IMR-90 (cell line): ENCODE measurements at regions not wholly inside any gene's neighbourhood (a gene's known extent, or its start where the extent isn't known, plus 50 kb on each side); places are given as distances from the start of the nearest gene placed in this dataset.

ENCODE experiments used
- ATAC-seq: fragments of 200-7000 bp; cut with Tn5 transposase; 2 replicates; pipeline ENCODE4 v1.9.1; 2020; ENCODE audit warnings: low read depth, mild to moderate bottlenecking, moderate library complexity
- BruUV-seq: library from RNA; stranded (reverse); fragments of 400-500 nt; replicated peaks from 2 replicates; lab custom pipeline; 2021; lab: Mats Ljungman, UMichigan
- CTCF ChIA-PET: fragments of 300-600 bp; formaldehyde crosslinking; extraction: SDS; loops from one replicate; lab custom pipeline; 2021; ENCODE audit warnings: antibody characterized with exemption; lab: Yijun Ruan, JAX
- POLR2A ChIA-PET: fragments of 300-600 bp; sonication (Branson Sonifier 250); formaldehyde crosslinking; loops from one replicate; lab custom pipeline; 2022; ENCODE audit warnings: antibody characterized with exemption; ENCODE audit not compliant: unreplicated experiment; lab: Charles Lee
- DNase-seq: peaks from one replicate; pipeline ENCODE4 v3.0.0; 2013
- H2AFZ ChIP-seq: replicated peaks from 2 replicates; pipeline ENCODE3; 2013; ENCODE audit warnings: low read length, mild to moderate bottlenecking; ENCODE audit not compliant: poor library complexity
- H2AK5ac ChIP-seq: 2 replicates; pipeline ENCODE4 v1.6.1; 2013; ENCODE audit warnings: low read depth, low read length, inconsistent platforms
- H2AK9ac ChIP-seq: replicated peaks from 2 replicates; pipeline ENCODE3; 2013; ENCODE audit warnings: mild to moderate bottlenecking, low read depth, low read length, moderate library complexity; ENCODE audit not compliant: poor library complexity
- H2BK120ac ChIP-seq: 2 replicates; pipeline ENCODE4 v1.6.1; 2013; ENCODE audit warnings: low read depth, low read length, inconsistent platforms
- H2BK15ac ChIP-seq: 3 replicates; pipeline ENCODE4 v1.6.1; 2013; ENCODE audit warnings: low read depth, low read length, inconsistent platforms
- H2BK20ac ChIP-seq: 2 replicates; pipeline ENCODE4 v1.6.1; 2013; ENCODE audit warnings: low read depth, mild to moderate bottlenecking, inconsistent platforms, low read length, moderate library complexity
- H2BK5ac ChIP-seq: 2 replicates; pipeline ENCODE4 v1.6.1; 2013; ENCODE audit warnings: mild to moderate bottlenecking, low read depth, low read length, inconsistent platforms; ENCODE audit not compliant: poor library complexity, severe bottlenecking
- H3K14ac ChIP-seq: replicated peaks from 2 replicates; pipeline ENCODE4 v1.6.1; 2013; ENCODE audit warnings: low read depth, low read length, inconsistent platforms
- H3K18ac ChIP-seq: 2 replicates; pipeline ENCODE4 v1.6.1; 2013; ENCODE audit warnings: low read depth, low read length, control low read depth
- H3K23ac ChIP-seq: 2 replicates; pipeline ENCODE4 v1.6.1; 2013; ENCODE audit warnings: low read depth, low read length, inconsistent platforms
- H3K27ac ChIP-seq: 2 replicates; pipeline ENCODE4 v1.5.1; 2013; ENCODE audit warnings: mild to moderate bottlenecking, control low read depth, low read length; ENCODE audit not compliant: insufficient read depth
- H3K27me3 ChIP-seq: 2 replicates; pipeline ENCODE4 v1.6.1; 2013; ENCODE audit warnings: low read length; ENCODE audit not compliant: control insufficient read depth, insufficient read depth
- H3K36me3 ChIP-seq: 2 replicates; pipeline ENCODE4 v1.6.1; 2013; ENCODE audit warnings: low read length, mixed read lengths; ENCODE audit not compliant: control insufficient read depth, insufficient read depth
- H3K4ac ChIP-seq: 2 replicates; pipeline ENCODE4 v1.6.1; 2013; ENCODE audit warnings: low read depth, low read length, inconsistent platforms
- H3K4me1 ChIP-seq: 2 replicates; pipeline ENCODE4 v1.6.1; 2013; ENCODE audit warnings: low read length, mixed read lengths; ENCODE audit not compliant: control insufficient read depth, insufficient read depth
- H3K4me2 ChIP-seq: 2 replicates; pipeline ENCODE4 v1.6.1; 2013; ENCODE audit warnings: low read depth, mild to moderate bottlenecking, control low read depth, low read length, moderate library complexity
- H3K4me3 ChIP-seq: 2 replicates; pipeline ENCODE4 v1.5.1; 2013; ENCODE audit warnings: low read depth, mild to moderate bottlenecking, control low read depth, low read length, moderate library complexity; ENCODE audit not compliant: insufficient read depth
- H3K56ac ChIP-seq: 2 replicates; pipeline ENCODE4 v1.6.1; 2013; ENCODE audit warnings: low read length, inconsistent platforms; ENCODE audit not compliant: insufficient read depth; ENCODE audit errors: extremely low read depth
- H3K79me1 ChIP-seq, 2 experiments: 2 replicates each; pipeline ENCODE4 v1.6.1; 2013; ENCODE audit warnings: low read length in 2 of 2, inconsistent platforms in 1 of 2, low read depth in 1 of 2
- H3K9ac ChIP-seq: 2 replicates; pipeline ENCODE4 v1.6.1; 2013; ENCODE audit warnings: low read depth, low read length, control low read depth
- H3K9me1 ChIP-seq: 2 replicates; pipeline ENCODE4 v1.6.1; 2013; ENCODE audit warnings: low read length, inconsistent platforms; ENCODE audit not compliant: insufficient read depth
- H3K9me3 ChIP-seq: 2 replicates; pipeline ENCODE4 v1.6.1; 2013; ENCODE audit warnings: low read length; ENCODE audit not compliant: control insufficient read depth, insufficient read depth
- H4K20me1 ChIP-seq: 2 replicates; pipeline ENCODE4 v1.6.1; 2013; ENCODE audit warnings: low read length, inconsistent platforms; ENCODE audit not compliant: insufficient read depth
- H4K5ac ChIP-seq: 2 replicates; pipeline ENCODE4 v1.6.1; 2013; ENCODE audit warnings: mild to moderate bottlenecking, low read depth, low read length, control low read depth
- H4K8ac ChIP-seq, 2 experiments: 2 replicates each; pipeline ENCODE4 v1.6.1; 2013; ENCODE audit warnings: low read depth in 2 of 2, low read length in 2 of 2, control low read depth in 1 of 2, inconsistent platforms in 1 of 2
- H4K91ac ChIP-seq: 2 replicates; pipeline ENCODE4 v1.6.1; 2013; ENCODE audit warnings: low read depth, low read length, inconsistent platforms; ENCODE audit not compliant: insufficient read depth
- FOS ChIP-seq: fragments of 150-350 bp; IDR thresholded peaks from 2 replicates; pipeline ENCODE4 v1.6.1; 2016; ENCODE audit warnings: low read depth, low read length
- SMC3 ChIP-seq: fragments of 150-350 bp; IDR thresholded peaks from 2 replicates; pipeline ENCODE4 v1.6.1; 2016; ENCODE audit warnings: low read depth, mild to moderate bottlenecking, antibody characterized with exemption, low read length, moderate library complexity
- WGBS, 2 experiments: methylation state at CpG; one replicate each; pipeline versions ENCODE4 v1.1.5 to v1.1.7; 2013; ENCODE audit warnings: missing lambda C conversion rate in 2 of 2; ENCODE audit not compliant: insufficient read length in 1 of 2; ENCODE audit errors: extremely low coverage in 2 of 2; 5-methylcytosine and 5-hydroxymethylcytosine counted together
- dilution Hi-C: fragments of 300-500 bp; cut with HindIII; formaldehyde crosslinking; loops from one replicate; pipeline ENCODE4 v1.14.3; 2018; ENCODE audit warnings: low sequenced_read_pairs; ENCODE audit not compliant: unreplicated experiment
- in situ Hi-C: fragments of 300-500 bp; cut with MboI; formaldehyde crosslinking; loops from 3 replicates; pipeline ENCODE4 v1.14.3; 2019; ENCODE audit warnings: low sequenced_read_pairs, inconsistent platforms, mixed read lengths
- intact Hi-C: fragments of 100-400 bp; cut with micrococcal nuclease; formaldehyde crosslinking; loops from 2 replicates; pipeline ENCODE4 v1.10.0; 2022
- TF ChIP-seq, protein P1 (sequence below): fragments of 150-350 bp; IDR thresholded peaks from 2 replicates; pipeline ENCODE4 v1.6.1; 2017; ENCODE audit warnings: mild to moderate bottlenecking, antibody characterized with exemption, low read length, low read depth

DNA sequence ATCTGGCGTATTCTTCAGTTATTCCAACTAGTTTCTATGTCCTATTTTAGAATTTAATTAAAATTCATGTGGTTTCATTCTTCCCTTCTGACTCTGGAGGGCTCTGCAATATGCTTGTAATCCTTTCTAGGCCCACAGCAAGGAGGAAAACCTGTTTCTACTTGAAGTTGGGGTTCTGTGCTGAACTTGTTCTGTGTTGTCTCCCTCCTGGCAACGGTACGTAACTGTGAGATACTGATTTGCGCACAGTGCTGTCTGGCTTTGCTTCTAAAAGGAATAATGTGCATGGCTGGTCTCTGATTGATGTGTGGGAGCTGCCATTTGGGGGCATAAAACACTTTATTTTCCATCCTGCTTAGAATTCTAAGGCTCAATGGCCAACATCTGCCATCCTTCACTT is 81.7 kb downstream of the NABP1 start:
- H3K4ac ChIP-seq = no peak overlapping the region
- no peak overlapping the region for H4K8ac ChIP-seq
- CTCF ChIA-PET = interaction anchor here (1.5 kb wide), 1 partner anchor 24 kb away, joined by 3 read pairs; no protein-coding TSS in a partner anchor
- TF ChIP-seq SMC3 (no peak), FOS (no peak)
- TF ChIP-seq, protein P1, sequence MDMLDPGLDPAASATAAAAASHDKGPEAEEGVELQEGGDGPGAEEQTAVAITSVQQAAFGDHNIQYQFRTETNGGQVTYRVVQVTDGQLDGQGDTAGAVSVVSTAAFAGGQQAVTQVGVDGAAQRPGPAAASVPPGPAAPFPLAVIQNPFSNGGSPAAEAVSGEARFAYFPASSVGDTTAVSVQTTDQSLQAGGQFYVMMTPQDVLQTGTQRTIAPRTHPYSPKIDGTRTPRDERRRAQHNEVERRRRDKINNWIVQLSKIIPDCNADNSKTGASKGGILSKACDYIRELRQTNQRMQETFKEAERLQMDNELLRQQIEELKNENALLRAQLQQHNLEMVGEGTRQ = no peak
- DNase-seq = no peak
- no peaks in the 10 kb centered on the region for H4K20me1 ChIP-seq
- H3K23ac ChIP-seq = no peak overlapping the region
- no peak overlapping the region for H4K91ac ChIP-seq
- no peak overlapping the region for H3K18ac ChIP-seq
- no peak overlapping the region for H3K56ac ChIP-seq
- peaks cover 12% of the 10 kb centered on the region for H3K27me3 ChIP-seq
- no TSS peak for BruUV-seq
- H4K5ac ChIP-seq = no peak overlapping the region
- POLR2A ChIA-PET = no interaction called here
- WGBS, 2 experiments = no CpG with 5 or more reads among the region's 4 CpGs
- H2BK120ac ChIP-seq = no peak overlapping the region
- H2AK5ac ChIP-seq = no peak overlapping the region
- no peak overlapping the region for H3K4me2 ChIP-seq
- H3K9me3 ChIP-seq = no peaks in the 10 kb centered on the region
- no peaks in the 10 kb centered on the region for H3K79me1 ChIP-seq
- dilution Hi-C loops (no loop called here), in situ Hi-C loops (no loop called here), intact Hi-C loops (loop anchor here (5.0 kb wide), 1 partner anchor 33 kb away; no protein-coding TSS in a partner anchor)
- no peak for ATAC-seq
- H2AFZ ChIP-seq = no peak overlapping the region
- H3K9me1 ChIP-seq = no peaks in the 10 kb centered on the region
- H3K27ac ChIP-seq = no peak overlapping the region
- no peak overlapping the region for H2BK5ac ChIP-seq
- H2AK9ac ChIP-seq = no peak overlapping the region
- H2BK15ac ChIP-seq = no peak overlapping the region
- H3K4me1 ChIP-seq = no peaks in the 10 kb centered on the region
- H3K14ac ChIP-seq = no peak overlapping the region
- H3K4me3 ChIP-seq = no peak overlapping the region
- H3K9ac ChIP-seq = no peak overlapping the region
- H3K36me3 ChIP-seq = no peaks in the 10 kb centered on the region
- no peak overlapping the region for H2BK20ac ChIP-seq
